ENCODE measurements at regions not wholly inside any gene's neighbourhood (a gene's known extent, or its start where the extent isn't known, plus 50 kb on each side); places are given as distances from the start of the nearest gene placed in this dataset.

GRCh38 chr6:119832411-119832810 lies 482.9 kb upstream of the MAN1A1 start:
- TF ChIP-seq CTCF (conservative IDR thresholded peaks at IDR 0.05) (no peak), ZFX (IDR thresholded peaks at IDR 0.05) (no peak)

Data from C4-2B (cell line).